ENCODE measurements at regions not wholly inside any gene's neighbourhood (a gene's known extent, or its start where the extent isn't known, plus 50 kb on each side); places are given as distances from the start of the nearest gene placed in this dataset.

DNA sequence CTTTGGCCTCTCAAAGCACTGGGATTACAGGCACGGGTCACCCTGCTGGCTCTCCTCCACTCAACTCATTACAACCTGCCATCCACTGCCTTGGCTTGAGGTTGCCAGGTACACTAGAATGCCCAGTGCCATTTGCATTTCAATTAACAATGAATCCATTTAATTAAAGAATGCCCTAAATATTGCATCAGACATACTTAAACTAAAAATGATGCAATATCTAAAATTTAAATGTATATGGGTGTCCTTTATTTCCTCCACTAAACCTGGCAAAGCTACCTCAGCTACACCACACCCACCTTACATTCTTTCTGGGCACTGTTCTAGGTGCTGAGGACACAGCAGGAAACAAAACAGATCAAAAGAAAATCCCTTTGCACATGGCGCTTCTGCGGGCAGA lies 382.2 kb upstream of the ZFHX3 start:
- TF ChIP-seq CTCF (IDR thresholded peaks at IDR 0.05; ENCODE audit: low read length): no peak
- no peak for TF ChIP-seq EZH2 (IDR thresholded peaks at IDR 0.05; ENCODE audit: borderline replicate concordance, low read length)
- H3K4me1 ChIP-seq (ENCODE audit: insufficient read depth, low read length, severe bottlenecking): no peaks in the 10 kb centered on the region
- H3K9me2 ChIP-seq (ENCODE audit: low read depth, low read length): no peaks in the 10 kb centered on the region
- no peak overlapping the region for H3K27ac ChIP-seq (ENCODE audit: low read depth, low read length, poor library complexity, severe bottlenecking)
- H4K20me1 ChIP-seq (ENCODE audit: insufficient read depth, low read length): no peaks in the 10 kb centered on the region
- no peaks in the 10 kb centered on the region for H3F3A ChIP-seq (ENCODE audit: insufficient read depth, low read length)
- H3K4me3 ChIP-seq (ENCODE audit: low read depth, low read length, poor library complexity, severe bottlenecking): no peak overlapping the region
- no peak overlapping the region for H3K9ac ChIP-seq (ENCODE audit: low read length)
- no peaks in the 10 kb centered on the region for H3K9me3 ChIP-seq (ENCODE audit: low read length)
- H3K4me2 ChIP-seq (ENCODE audit: low read length): no peak overlapping the region
- no peaks in the 10 kb centered on the region for H3K79me2 ChIP-seq (ENCODE audit: insufficient read depth, low read length)
- H3K27me3 ChIP-seq (ENCODE audit: insufficient read depth, low read length): no peaks in the 10 kb centered on the region
- H2AFZ ChIP-seq (ENCODE audit: low read length): no peak overlapping the region
- no peaks in the 10 kb centered on the region for H3K36me3 ChIP-seq (ENCODE audit: insufficient read depth, low read length)

- Histone ChIP-seq H2AFZ (ENCODE audit: low read length) (no peak overlapping the region), H3K79me2 (ENCODE audit: insufficient read depth, low read length) (no peaks in the 10 kb centered on the region)
- TF ChIP-seq EZH2 (IDR thresholded peaks at IDR 0.05; ENCODE audit: borderline replicate concordance, low read length) (no peak), CTCF (IDR thresholded peaks at IDR 0.05; ENCODE audit: low read length) (no peak)
Observed at GRCh38 chr16:73428121-73428520, 380.2 kb upstream of the ZFHX3 start.

DNA sequence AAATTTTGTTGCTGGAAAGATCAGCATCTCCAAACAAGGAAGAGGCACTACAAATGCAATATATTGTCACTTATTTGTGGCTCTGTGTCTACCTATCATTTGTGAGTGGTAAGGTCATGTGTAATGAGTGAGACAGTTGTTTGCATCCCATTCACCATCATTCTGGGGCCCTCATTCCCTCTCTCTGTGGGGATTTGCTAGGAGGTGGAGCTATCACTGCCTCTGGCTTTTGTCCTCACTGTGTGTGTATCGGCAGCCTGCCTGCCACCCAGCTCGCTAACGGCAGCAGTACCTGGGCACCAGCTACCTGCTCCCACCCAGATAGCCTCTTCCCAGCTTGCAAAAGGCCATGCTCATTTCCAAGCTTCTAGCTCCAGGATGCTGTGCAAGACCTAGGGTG lies 379.2 kb upstream of the ZFHX3 start:
- Histone ChIP-seq H3K9ac (ENCODE audit: low read length) (no peak overlapping the region), H2AFZ (ENCODE audit: low read length) (no peak overlapping the region), H3K27ac (ENCODE audit: low read depth, low read length, poor library complexity, severe bottlenecking) (no peak overlapping the region), H3F3A (ENCODE audit: insufficient read depth, low read length) (no peaks in the 10 kb centered on the region), H3K4me3 (ENCODE audit: low read depth, low read length, poor library complexity, severe bottlenecking) (no peak overlapping the region), H3K27me3 (ENCODE audit: insufficient read depth, low read length) (no peaks in the 10 kb centered on the region), H3K79me2 (ENCODE audit: insufficient read depth, low read length) (no peaks in the 10 kb centered on the region), H3K4me2 (ENCODE audit: low read length) (no peak overlapping the region), H3K36me3 (ENCODE audit: insufficient read depth, low read length) (no peaks in the 10 kb centered on the region), H3K9me2 (ENCODE audit: low read depth, low read length) (no peaks in the 10 kb centered on the region), H4K20me1 (ENCODE audit: insufficient read depth, low read length) (no peaks in the 10 kb centered on the region), H3K9me3 (ENCODE audit: low read length) (no peaks in the 10 kb centered on the region), H3K4me1 (ENCODE audit: insufficient read depth, low read length, severe bottlenecking) (no peaks in the 10 kb centered on the region)
- TF ChIP-seq EZH2 (IDR thresholded peaks at IDR 0.05; ENCODE audit: borderline replicate concordance, low read length) (no peak), CTCF (IDR thresholded peaks at IDR 0.05; ENCODE audit: low read length) (no peak)

More at GRCh38 chr16:73428121-73428520, 380.2 kb upstream of the ZFHX3 start:
- Histone ChIP-seq H3K27ac (ENCODE audit: low read depth, low read length, poor library complexity, severe bottlenecking) (no peak overlapping the region), H3K4me3 (ENCODE audit: low read depth, low read length, poor library complexity, severe bottlenecking) (no peak overlapping the region), H3K4me1 (ENCODE audit: insufficient read depth, low read length, severe bottlenecking) (no peaks in the 10 kb centered on the region), H3K27me3 (ENCODE audit: insufficient read depth, low read length) (no peaks in the 10 kb centered on the region), H3K36me3 (ENCODE audit: insufficient read depth, low read length) (no peaks in the 10 kb centered on the region), H3F3A (ENCODE audit: insufficient read depth, low read length) (no peaks in the 10 kb centered on the region), H3K9me2 (ENCODE audit: low read depth, low read length) (no peaks in the 10 kb centered on the region), H4K20me1 (ENCODE audit: insufficient read depth, low read length) (no peaks in the 10 kb centered on the region), H3K4me2 (ENCODE audit: low read length) (no peak overlapping the region), H3K9ac (ENCODE audit: low read length) (no peak overlapping the region), H3K9me3 (ENCODE audit: low read length) (no peaks in the 10 kb centered on the region)
